Stomach smooth muscle (tissue), 2 donors: ENCODE measurements at regions not wholly inside any gene's neighbourhood (a gene's known extent, or its start where the extent isn't known, plus 50 kb on each side); places are given as distances from the start of the nearest gene placed in this dataset.

Experiments
- H3K27ac ChIP-seq: one replicate; pipeline ENCODE4 v1.7.0; 2013; ENCODE audit warnings: mild to moderate bottlenecking, low read length, inconsistent platforms
- H3K27me3 ChIP-seq, 2 donors: one replicate each; pipeline ENCODE4 v1.7.0; 2013; ENCODE audit warnings: low read length in 2 of 2; ENCODE audit not compliant: insufficient read depth in 2 of 2, control insufficient read depth in 1 of 2
- H3K36me3 ChIP-seq, 2 donors: one replicate each; pipeline ENCODE4 v1.7.0; 2013; ENCODE audit warnings: low read length in 2 of 2; ENCODE audit not compliant: control insufficient read depth in 2 of 2, insufficient read depth in 2 of 2
- H3K4me1 ChIP-seq: one replicate; pipeline ENCODE4 v1.7.0; 2013; ENCODE audit warnings: low read length; ENCODE audit not compliant: control insufficient read depth, insufficient read depth
- H3K4me3 ChIP-seq, 2 donors: one replicate each; pipeline ENCODE4 v1.7.0; 2013; ENCODE audit warnings: low read length in 2 of 2
- H3K9ac ChIP-seq, 2 donors: one replicate each; pipeline ENCODE4 v1.7.0; 2013; ENCODE audit warnings: low read length in 2 of 2, mild to moderate bottlenecking in 1 of 2
- H3K9me3 ChIP-seq, 2 donors: one replicate each; pipeline ENCODE4 v1.7.0; 2013; ENCODE audit warnings: low read length in 2 of 2; ENCODE audit not compliant: control insufficient read depth in 2 of 2
- donor health status: healthy.
- donor health status: Pancreatic carcinoma.

- Histone ChIP-seq H3K9ac (no peak overlapping the region), H3K4me1 (no peaks in the 10 kb centered on the region), H3K27ac (no peak overlapping the region), H3K36me3 (no peaks in the 10 kb centered on the region), H3K4me3 (no peak overlapping the region), H3K9me3 (peaks cover 0 to 2% of the 10 kb centered on the region in 2 donors), H3K27me3 (no peaks in the 10 kb centered on the region)
Measured at GRCh38 chr13:76025392-76025791, 389.3 kb downstream of the LMO7 start.

DNA sequence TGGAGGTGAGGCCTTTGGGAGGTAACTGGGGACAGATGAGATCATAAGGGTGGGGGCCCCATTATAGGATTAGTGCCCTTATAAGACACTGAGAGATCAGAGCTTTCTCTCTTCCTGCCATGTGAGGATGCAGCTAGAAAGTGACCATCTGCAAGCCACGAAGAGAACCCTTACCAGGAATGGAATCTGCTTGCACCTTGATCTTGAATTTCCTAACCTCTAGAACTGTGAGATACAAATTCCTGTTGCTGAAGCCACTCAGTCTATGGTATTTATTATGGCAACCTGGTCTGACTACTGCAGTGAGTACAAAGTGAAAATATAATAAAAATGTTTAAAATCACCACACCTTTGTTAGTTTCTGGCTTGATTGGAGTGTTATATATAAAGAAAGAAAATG lies 388.0 kb downstream of the LMO7 start:
- Histone ChIP-seq H3K27ac (no peak overlapping the region), H3K27me3 (no peaks in the 10 kb centered on the region), H3K9ac (no peak overlapping the region), H3K4me1 (no peaks in the 10 kb centered on the region), H3K9me3 (peaks cover 0 to 2% of the 10 kb centered on the region in 2 donors), H3K36me3 (no peaks in the 10 kb centered on the region), H3K4me3 (no peak overlapping the region)

- H3K4me1 ChIP-seq: no peaks in the 10 kb centered on the region
- no peak overlapping the region for H3K9ac ChIP-seq
Measured at GRCh38 chr13:76023652-76024051, 387.5 kb downstream of the LMO7 start.

GRCh38 chr13:76020421-76020955 lies 384.4 kb downstream of the LMO7 start:
- Histone ChIP-seq H3K9ac (no peak overlapping the region), H3K27me3 (no peaks in the 10 kb centered on the region), H3K4me3 (no peak overlapping the region), H3K27ac (no peak overlapping the region), H3K4me1 (no peaks in the 10 kb centered on the region), H3K36me3 (no peaks in the 10 kb centered on the region), H3K9me3 (peaks cover 0 to 2% of the 10 kb centered on the region in 2 donors)

More at GRCh38 chr13:76023652-76024051, 387.5 kb downstream of the LMO7 start:
- Histone ChIP-seq H3K27ac (no peak overlapping the region), H3K27me3 (no peaks in the 10 kb centered on the region), H3K36me3 (no peaks in the 10 kb centered on the region), H3K9me3 (peaks cover 0 to 2% of the 10 kb centered on the region in 2 donors), H3K4me3 (no peak overlapping the region)

GRCh38 chr13:76019421-76020044 lies 383.4 kb downstream of the LMO7 start:
- H3K9ac ChIP-seq: no peak overlapping the region
- H3K36me3 ChIP-seq: no peaks in the 10 kb centered on the region
- no peak overlapping the region for H3K27ac ChIP-seq
- H3K27me3 ChIP-seq: no peaks in the 10 kb centered on the region
- H3K4me1 ChIP-seq: no peaks in the 10 kb centered on the region
- no peak overlapping the region for H3K4me3 ChIP-seq
- H3K9me3 ChIP-seq: peaks cover 0 to 2% of the 10 kb centered on the region in 2 donors

GRCh38 chr13:76017861-76018556 lies 381.9 kb downstream of the LMO7 start:
- no peaks in the 10 kb centered on the region for H3K27me3 ChIP-seq
- H3K4me3 ChIP-seq: no peak overlapping the region
- H3K9ac ChIP-seq: no peak overlapping the region
- H3K27ac ChIP-seq: no peak overlapping the region
- no peaks in the 10 kb centered on the region for H3K36me3 ChIP-seq
- H3K9me3 ChIP-seq: no peaks in the 10 kb centered on the region
- no peaks in the 10 kb centered on the region for H3K4me1 ChIP-seq

- Histone ChIP-seq H3K9ac (no peak overlapping the region), H3K27me3 (no peaks in the 10 kb centered on the region)
Measured at GRCh38 chr13:76016799-76017400, 380.8 kb downstream of the LMO7 start.

DNA sequence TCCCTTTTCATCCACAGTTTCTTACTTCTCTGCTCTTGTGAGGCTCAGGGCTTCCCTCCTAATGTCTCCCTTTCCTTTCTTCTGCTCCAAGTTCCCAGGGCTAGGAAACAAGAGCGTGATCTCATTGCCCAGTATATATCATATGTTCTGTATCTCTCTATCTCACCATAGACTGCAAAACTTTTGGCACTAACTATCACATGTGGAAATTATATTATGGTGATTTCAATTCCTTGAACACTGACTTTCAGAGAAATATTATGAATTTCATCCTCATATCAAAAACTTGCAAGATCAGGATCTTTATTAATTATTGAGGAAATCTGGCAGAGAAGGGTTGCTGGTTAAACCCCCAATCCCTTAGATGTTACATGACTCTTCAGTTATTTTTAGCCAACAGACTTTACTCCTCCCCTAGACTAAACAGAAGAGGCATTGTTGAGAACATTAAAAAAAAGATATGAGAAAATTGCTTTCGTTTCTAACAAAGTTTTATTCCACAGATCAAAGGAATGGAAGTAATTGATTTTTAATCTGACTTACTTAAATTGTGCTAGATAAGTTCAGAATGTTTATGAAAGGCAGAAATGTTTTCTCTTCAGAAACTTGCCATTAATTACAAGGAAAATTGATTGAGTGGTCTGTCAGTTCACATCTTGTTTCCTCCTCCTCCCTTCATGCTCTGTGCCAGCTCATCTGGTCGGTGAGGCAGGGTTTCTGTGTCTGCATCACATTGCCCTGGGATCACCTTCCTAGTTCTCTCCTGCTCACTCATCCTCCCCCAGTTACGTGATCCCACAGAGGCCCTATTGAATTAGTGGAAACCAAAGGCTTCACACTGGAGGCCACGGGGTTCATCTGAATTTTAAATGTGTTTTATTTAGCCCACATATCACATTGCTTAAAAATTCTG lies 378.5 kb downstream of the LMO7 start:
- Histone ChIP-seq H3K27ac (no peak overlapping the region), H3K36me3 (no peaks in the 10 kb centered on the region), H3K4me1 (no peaks in the 10 kb centered on the region), H3K9ac (no peak overlapping the region), H3K27me3 (no peaks in the 10 kb centered on the region), H3K9me3 (no peaks in the 10 kb centered on the region), H3K4me3 (no peak overlapping the region)

More at GRCh38 chr13:76016799-76017400, 380.8 kb downstream of the LMO7 start:
- Histone ChIP-seq H3K36me3 (no peaks in the 10 kb centered on the region), H3K4me3 (no peak overlapping the region), H3K4me1 (no peaks in the 10 kb centered on the region), H3K27ac (no peak overlapping the region), H3K9me3 (no peaks in the 10 kb centered on the region)

DNA sequence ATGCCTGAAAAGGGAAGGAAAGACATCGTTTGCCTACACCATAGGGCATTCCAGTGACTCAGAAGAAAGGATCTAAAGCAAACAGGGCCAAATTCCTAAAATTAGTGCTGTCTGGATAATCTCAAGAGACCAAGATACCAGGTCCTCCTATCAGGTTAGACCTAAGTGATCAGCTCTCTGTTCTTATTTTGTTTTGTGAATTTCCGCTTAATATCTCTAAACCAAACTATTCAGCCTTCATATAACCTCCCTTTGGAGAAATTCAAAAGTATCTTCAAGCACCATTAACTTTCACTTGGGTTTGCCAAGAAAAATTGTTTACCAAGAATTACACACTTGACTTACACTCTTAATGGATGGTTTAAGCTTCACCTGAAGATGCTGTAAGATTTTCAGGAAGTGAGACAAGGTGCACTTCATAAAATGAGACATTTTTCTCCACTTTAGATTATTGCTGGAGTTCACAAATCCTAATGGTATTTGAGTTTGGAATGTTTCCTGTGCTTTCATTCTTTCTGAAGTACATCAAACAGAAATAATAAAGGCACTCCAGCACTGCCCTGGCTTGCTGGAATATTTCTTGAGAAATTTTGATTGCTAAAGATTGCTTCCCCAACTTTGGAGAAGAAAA lies 376.1 kb downstream of the LMO7 start:
- Histone ChIP-seq H3K9ac (no peak overlapping the region), H3K27ac (no peak overlapping the region), H3K36me3 (no peaks in the 10 kb centered on the region), H3K27me3 (no peaks in the 10 kb centered on the region), H3K4me1 (no peaks in the 10 kb centered on the region), H3K9me3 (no peaks in the 10 kb centered on the region), H3K4me3 (no peak overlapping the region)
